ENCODE measurements at regions not wholly inside any gene's neighbourhood (a gene's known extent, or its start where the extent isn't known, plus 50 kb on each side); places are given as distances from the start of the nearest gene placed in this dataset.

- Histone ChIP-seq H3K27me3 (replicated peaks; ENCODE audit: control insufficient read depth, insufficient read depth, low read length) (no peaks in the 10 kb centered on the region), H3K9ac (ENCODE audit: low read length) (no peak overlapping the region), H3K9me3 (ENCODE audit: control insufficient read depth, low read length) (no peaks in the 10 kb centered on the region), H3K4me3 (ENCODE audit: low read length) (no peak overlapping the region), H3K4me1 (ENCODE audit: control insufficient read depth, insufficient read depth, low read length) (no peaks in the 10 kb centered on the region), H3K36me3 (ENCODE audit: control insufficient read depth, insufficient read depth, low read length, severe bottlenecking) (no peaks in the 10 kb centered on the region)
- no peak for DNase-seq (ENCODE audit: low read depth)
Observed at GRCh38 chr18:41724195-41724594, 230.8 kb upstream of the PIK3C3 start.

DNA sequence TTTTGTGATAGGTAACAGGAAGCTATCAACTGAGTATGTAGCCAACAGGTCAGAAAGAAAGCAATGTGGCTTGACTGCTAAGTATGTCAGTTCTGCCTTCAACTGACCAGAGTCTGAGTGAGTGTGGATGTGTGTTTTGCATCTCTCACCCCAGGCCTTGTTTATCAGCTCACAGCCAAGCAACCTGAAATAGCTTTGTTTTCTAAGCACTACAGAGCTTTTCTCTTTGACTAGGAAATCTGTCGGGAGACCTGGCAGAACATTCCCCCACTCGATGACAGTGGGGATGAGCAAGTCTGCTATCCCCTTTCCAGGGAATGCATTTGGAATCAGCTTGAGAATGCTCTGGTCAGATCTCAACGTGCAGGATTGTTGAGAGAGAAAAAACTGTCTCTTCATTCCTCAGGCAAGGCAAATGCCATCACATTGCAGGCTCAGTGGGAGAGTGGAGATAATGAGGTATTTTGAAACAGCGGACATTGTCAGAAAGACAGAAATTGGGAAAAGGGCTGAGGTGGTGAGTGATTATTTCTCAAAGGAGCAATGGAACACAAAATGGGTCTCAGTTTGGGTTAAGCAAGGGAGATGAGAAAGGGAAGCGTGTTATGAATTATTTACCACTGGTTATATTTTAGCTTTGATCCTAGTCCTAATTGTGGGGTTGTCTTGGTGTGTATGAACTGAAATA is 233.8 kb upstream of the PIK3C3 start:
- H3K9me3 ChIP-seq (ENCODE audit: control insufficient read depth, low read length): no peaks in the 10 kb centered on the region
- peak; percentile 2 for DNase-seq (ENCODE audit: low read depth)
- no peak overlapping the region for H3K4me3 ChIP-seq (ENCODE audit: low read length)
- no peaks in the 10 kb centered on the region for H3K27me3 ChIP-seq (replicated peaks; ENCODE audit: control insufficient read depth, insufficient read depth, low read length)
- H3K36me3 ChIP-seq (ENCODE audit: control insufficient read depth, insufficient read depth, low read length, severe bottlenecking): no peaks in the 10 kb centered on the region
- H3K4me1 ChIP-seq (ENCODE audit: control insufficient read depth, insufficient read depth, low read length): no peaks in the 10 kb centered on the region
- no peak overlapping the region for H3K9ac ChIP-seq (ENCODE audit: low read length)

- Histone ChIP-seq H3K4me1 (ENCODE audit: control insufficient read depth, insufficient read depth, low read length) (no peaks in the 10 kb centered on the region), H3K4me3 (ENCODE audit: low read length) (no peak overlapping the region), H3K36me3 (ENCODE audit: control insufficient read depth, insufficient read depth, low read length, severe bottlenecking) (no peaks in the 10 kb centered on the region), H3K9me3 (ENCODE audit: control insufficient read depth, low read length) (no peaks in the 10 kb centered on the region), H3K9ac (ENCODE audit: low read length) (no peak overlapping the region), H3K27me3 (replicated peaks; ENCODE audit: control insufficient read depth, insufficient read depth, low read length) (no peaks in the 10 kb centered on the region)
- no peak for DNase-seq (ENCODE audit: low read depth)
Observed at GRCh38 chr18:41720226-41720625, 234.8 kb upstream of the PIK3C3 start.

- no peaks in the 10 kb centered on the region for H3K27me3 ChIP-seq (replicated peaks; ENCODE audit: control insufficient read depth, insufficient read depth, low read length)
- no peak for DNase-seq (ENCODE audit: low read depth)
- H3K9me3 ChIP-seq (ENCODE audit: control insufficient read depth, low read length): no peaks in the 10 kb centered on the region
- no peaks in the 10 kb centered on the region for H3K36me3 ChIP-seq (ENCODE audit: control insufficient read depth, insufficient read depth, low read length, severe bottlenecking)
- H3K9ac ChIP-seq (ENCODE audit: low read length): no peak overlapping the region
- no peaks in the 10 kb centered on the region for H3K4me1 ChIP-seq (ENCODE audit: control insufficient read depth, insufficient read depth, low read length)
- H3K4me3 ChIP-seq (ENCODE audit: low read length): no peak overlapping the region
Observed at GRCh38 chr18:41719808-41720207, 235.2 kb upstream of the PIK3C3 start.

- Histone ChIP-seq H3K9ac (ENCODE audit: low read length) (no peak overlapping the region), H3K4me1 (ENCODE audit: control insufficient read depth, insufficient read depth, low read length) (no peaks in the 10 kb centered on the region), H3K4me3 (ENCODE audit: low read length) (no peak overlapping the region), H3K36me3 (ENCODE audit: control insufficient read depth, insufficient read depth, low read length, severe bottlenecking) (no peaks in the 10 kb centered on the region), H3K27me3 (replicated peaks; ENCODE audit: control insufficient read depth, insufficient read depth, low read length) (peaks cover 5% of the 10 kb centered on the region), H3K9me3 (ENCODE audit: control insufficient read depth, low read length) (no peaks in the 10 kb centered on the region)
- DNase-seq (ENCODE audit: low read depth): no peak
Observed at GRCh38 chr18:41714872-41715271, 240.2 kb upstream of the PIK3C3 start.

DNA sequence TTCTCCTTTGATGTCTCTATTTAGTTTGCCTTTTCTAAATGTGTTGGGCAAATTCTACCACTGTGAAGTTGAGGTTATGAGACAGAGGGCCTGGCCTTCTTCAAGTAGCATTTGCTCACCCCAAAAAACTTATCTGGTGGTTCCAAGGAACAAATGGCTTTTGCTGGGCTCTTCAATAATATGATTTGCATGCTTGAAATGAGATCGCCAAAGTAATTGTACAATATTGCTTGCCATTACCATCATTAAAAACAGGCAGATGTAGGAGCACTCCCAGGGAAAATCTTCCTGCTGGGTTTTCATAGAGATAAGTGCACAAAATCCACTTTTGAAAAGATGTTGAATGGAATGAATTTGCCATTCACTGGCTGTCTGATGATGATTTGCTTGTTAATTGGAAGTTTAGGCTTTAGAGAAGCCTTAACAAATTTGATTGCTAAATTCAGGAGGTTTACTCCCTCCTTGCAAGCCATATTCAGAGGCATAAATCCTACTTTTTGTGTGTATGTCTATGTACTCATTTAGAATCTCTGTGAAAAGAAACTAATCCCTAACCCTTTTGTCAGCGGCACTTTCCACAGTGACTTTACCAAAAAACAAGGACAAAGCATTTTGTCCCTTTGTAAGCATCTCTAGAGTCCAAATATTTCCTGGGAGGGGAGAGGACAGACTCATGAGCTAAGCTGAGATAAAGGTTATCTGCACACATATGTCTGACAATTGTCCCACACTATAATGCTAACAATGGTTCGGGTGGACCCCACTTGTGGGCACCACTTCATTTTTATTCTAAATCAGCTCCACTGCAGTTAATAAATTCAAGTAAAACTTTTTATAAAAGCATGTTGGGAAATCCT is 240.8 kb upstream of the PIK3C3 start:
- H3K27me3 ChIP-seq (replicated peaks; ENCODE audit: control insufficient read depth, insufficient read depth, low read length): peaks cover 5% of the 10 kb centered on the region
- no peaks in the 10 kb centered on the region for H3K36me3 ChIP-seq (ENCODE audit: control insufficient read depth, insufficient read depth, low read length, severe bottlenecking)
- H3K4me3 ChIP-seq (ENCODE audit: low read length): no peak overlapping the region
- H3K4me1 ChIP-seq (ENCODE audit: control insufficient read depth, insufficient read depth, low read length): no peaks in the 10 kb centered on the region
- H3K9me3 ChIP-seq (ENCODE audit: control insufficient read depth, low read length): no peaks in the 10 kb centered on the region
- no peak overlapping the region for H3K9ac ChIP-seq (ENCODE audit: low read length)
- DNase-seq (ENCODE audit: low read depth): no peak

GRCh38 chr18:41706301-41706700 is 248.7 kb upstream of the PIK3C3 start:
- H3K36me3 ChIP-seq (ENCODE audit: control insufficient read depth, insufficient read depth, low read length, severe bottlenecking): no peaks in the 10 kb centered on the region
- H3K9ac ChIP-seq (ENCODE audit: low read length): no peak overlapping the region
- DNase-seq (ENCODE audit: low read depth): no peak
- H3K4me3 ChIP-seq (ENCODE audit: low read length): no peak overlapping the region
- no peaks in the 10 kb centered on the region for H3K27me3 ChIP-seq (replicated peaks; ENCODE audit: control insufficient read depth, insufficient read depth, low read length)
- no peaks in the 10 kb centered on the region for H3K9me3 ChIP-seq (ENCODE audit: control insufficient read depth, low read length)
- no peaks in the 10 kb centered on the region for H3K4me1 ChIP-seq (ENCODE audit: control insufficient read depth, insufficient read depth, low read length)

GRCh38 chr18:41703744-41704530 is 251.1 kb upstream of the PIK3C3 start:
- H3K9me3 ChIP-seq (ENCODE audit: control insufficient read depth, low read length): no peaks in the 10 kb centered on the region
- no peaks in the 10 kb centered on the region for H3K4me1 ChIP-seq (ENCODE audit: control insufficient read depth, insufficient read depth, low read length)
- no peaks in the 10 kb centered on the region for H3K27me3 ChIP-seq (replicated peaks; ENCODE audit: control insufficient read depth, insufficient read depth, low read length)
- DNase-seq (ENCODE audit: low read depth): peak; percentile 50
- no peak overlapping the region for H3K9ac ChIP-seq (ENCODE audit: low read length)
- H3K36me3 ChIP-seq (ENCODE audit: control insufficient read depth, insufficient read depth, low read length, severe bottlenecking): no peaks in the 10 kb centered on the region
- no peak overlapping the region for H3K4me3 ChIP-seq (ENCODE audit: low read length)

- no peak overlapping the region for H3K4me3 ChIP-seq (ENCODE audit: low read length)
- no peaks in the 10 kb centered on the region for H3K9me3 ChIP-seq (ENCODE audit: control insufficient read depth, low read length)
- H3K9ac ChIP-seq (ENCODE audit: low read length): no peak overlapping the region
- H3K36me3 ChIP-seq (ENCODE audit: control insufficient read depth, insufficient read depth, low read length, severe bottlenecking): no peaks in the 10 kb centered on the region
- DNase-seq (ENCODE audit: low read depth): no peak
- no peaks in the 10 kb centered on the region for H3K4me1 ChIP-seq (ENCODE audit: control insufficient read depth, insufficient read depth, low read length)
- no peaks in the 10 kb centered on the region for H3K27me3 ChIP-seq (replicated peaks; ENCODE audit: control insufficient read depth, insufficient read depth, low read length)
Observed at GRCh38 chr18:41700416-41700815, 254.6 kb upstream of the PIK3C3 start.

DNA sequence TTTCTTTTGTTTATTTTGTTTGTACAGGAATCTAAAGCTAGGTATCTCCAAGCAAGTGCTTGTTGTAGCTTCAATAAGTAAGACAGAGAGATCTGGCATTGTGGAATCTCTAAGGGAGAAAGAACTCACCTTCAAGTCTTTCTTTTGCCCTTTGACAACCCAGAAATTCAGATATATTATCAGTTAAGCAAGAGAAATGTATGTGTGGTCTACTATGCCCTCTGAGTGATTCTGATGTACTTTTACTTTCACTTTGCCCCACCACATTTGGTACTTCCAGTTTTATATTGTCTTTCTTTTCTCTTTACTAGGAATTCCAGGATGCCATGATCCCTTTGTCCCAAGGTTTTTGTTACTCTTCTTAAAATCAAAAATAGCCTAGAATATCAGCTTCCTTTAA is 259.6 kb upstream of the PIK3C3 start:
- no peaks in the 10 kb centered on the region for H3K36me3 ChIP-seq (ENCODE audit: control insufficient read depth, insufficient read depth, low read length, severe bottlenecking)
- DNase-seq (ENCODE audit: low read depth): peak; percentile 44
- H3K9ac ChIP-seq (ENCODE audit: low read length): no peak overlapping the region
- H3K4me1 ChIP-seq (ENCODE audit: control insufficient read depth, insufficient read depth, low read length): no peaks in the 10 kb centered on the region
- no peaks in the 10 kb centered on the region for H3K9me3 ChIP-seq (ENCODE audit: control insufficient read depth, low read length)
- no peaks in the 10 kb centered on the region for H3K27me3 ChIP-seq (replicated peaks; ENCODE audit: control insufficient read depth, insufficient read depth, low read length)
- no peak overlapping the region for H3K4me3 ChIP-seq (ENCODE audit: low read length)

DNA sequence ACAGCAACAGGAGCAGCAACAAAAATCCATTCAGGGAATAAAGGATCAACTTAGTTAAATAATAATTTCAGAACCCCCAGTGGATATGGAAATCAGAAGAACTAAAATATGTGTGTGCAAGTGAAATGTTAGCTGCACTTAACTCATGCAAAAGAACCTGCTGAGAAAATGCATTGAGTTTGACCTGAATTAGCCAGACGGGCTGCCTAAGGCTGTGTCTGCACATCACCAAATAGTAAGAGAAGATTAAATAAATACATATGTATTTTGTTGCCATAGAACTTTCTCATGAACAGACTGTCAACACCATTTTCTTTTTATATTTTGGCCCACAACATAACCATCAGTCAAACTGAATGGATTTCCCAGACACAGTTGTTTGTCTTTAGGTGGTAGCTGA is 262.0 kb upstream of the PIK3C3 start:
- H3K4me1 ChIP-seq (ENCODE audit: control insufficient read depth, insufficient read depth, low read length): no peaks in the 10 kb centered on the region

More for the DNA sequence above, 262.0 kb upstream of the PIK3C3 start:
- Histone ChIP-seq H3K9me3 (ENCODE audit: control insufficient read depth, low read length) (no peaks in the 10 kb centered on the region), H3K27me3 (replicated peaks; ENCODE audit: control insufficient read depth, insufficient read depth, low read length) (no peaks in the 10 kb centered on the region), H3K36me3 (ENCODE audit: control insufficient read depth, insufficient read depth, low read length, severe bottlenecking) (no peaks in the 10 kb centered on the region), H3K4me3 (ENCODE audit: low read length) (no peak overlapping the region), H3K9ac (ENCODE audit: low read length) (no peak overlapping the region)
- DNase-seq (ENCODE audit: low read depth): no peak
